HG03103 (cell line): ENCODE measurements at regions not wholly inside any gene's neighbourhood (a gene's known extent, or its start where the extent isn't known, plus 50 kb on each side); places are given as distances from the start of the nearest gene placed in this dataset.

Experiments
- ATAC-seq: cut with Tn5 transposase; IDR thresholded peaks from one replicate; pipeline ENCODE4 v1.9.1; 2021; ENCODE audit warnings: low read depth; ENCODE audit not compliant: unreplicated experiment

DNA sequence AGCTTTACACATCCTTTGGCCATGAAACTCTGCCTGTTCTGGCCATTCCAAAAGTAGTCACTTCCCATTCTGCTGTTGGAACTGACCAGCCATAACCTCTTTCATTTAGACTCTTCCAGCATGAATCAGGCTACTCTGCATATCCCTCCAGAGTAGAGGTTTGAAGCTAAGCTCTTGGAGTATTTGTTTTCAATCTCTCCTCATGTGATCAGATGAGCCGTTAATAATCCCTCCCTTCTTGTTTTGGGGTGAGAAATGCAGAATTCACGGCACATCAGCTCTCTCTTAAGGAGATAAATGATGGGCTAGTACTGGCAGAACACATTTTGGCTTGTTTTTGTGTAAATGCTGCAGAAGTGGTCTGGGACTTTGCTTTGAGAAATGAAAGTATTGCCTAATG, 519.9 kb downstream of the PCDH17 start:
- ATAC-seq: no peak

DNA sequence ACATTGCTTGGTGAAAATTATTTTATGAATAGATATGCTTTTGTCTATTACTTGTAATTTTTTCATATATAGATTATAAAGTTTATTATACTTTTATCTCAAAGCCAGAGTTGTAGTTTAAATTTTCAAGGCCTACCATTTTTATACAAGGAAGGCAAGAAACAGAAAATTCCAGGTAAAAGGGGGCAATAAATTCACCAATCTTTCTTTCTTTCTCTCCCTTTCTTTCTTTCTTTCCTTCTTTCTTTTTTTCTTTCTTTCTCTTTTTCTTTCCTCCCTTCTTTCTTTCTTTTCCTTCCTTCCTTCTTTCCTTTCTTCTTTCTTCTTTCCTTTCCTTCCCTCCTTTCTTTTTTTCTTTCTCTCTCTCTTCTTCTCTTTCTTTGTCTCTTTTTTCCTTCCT, 529.4 kb downstream of the PCDH17 start:
- ATAC-seq: no peak

DNA sequence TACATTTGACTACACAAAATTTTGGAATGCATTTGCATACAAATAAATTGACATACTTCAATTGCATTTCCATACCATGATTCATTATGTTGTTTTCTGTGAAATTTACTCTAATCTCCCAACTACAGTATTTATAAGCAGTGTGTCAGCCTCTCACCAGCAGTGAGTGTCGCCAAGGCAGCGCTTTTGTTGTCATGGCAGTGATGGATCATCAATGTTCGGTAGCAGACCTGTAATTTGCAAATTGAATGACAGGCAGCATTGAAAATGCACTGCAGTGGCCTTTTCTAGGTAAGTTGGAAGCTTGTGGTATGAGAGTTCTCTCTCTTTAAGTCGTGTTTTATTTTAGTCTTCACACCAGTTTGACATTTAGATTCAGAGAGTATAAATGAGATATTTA, 534.1 kb downstream of the PCDH17 start:
- ATAC-seq: no peak

DNA sequence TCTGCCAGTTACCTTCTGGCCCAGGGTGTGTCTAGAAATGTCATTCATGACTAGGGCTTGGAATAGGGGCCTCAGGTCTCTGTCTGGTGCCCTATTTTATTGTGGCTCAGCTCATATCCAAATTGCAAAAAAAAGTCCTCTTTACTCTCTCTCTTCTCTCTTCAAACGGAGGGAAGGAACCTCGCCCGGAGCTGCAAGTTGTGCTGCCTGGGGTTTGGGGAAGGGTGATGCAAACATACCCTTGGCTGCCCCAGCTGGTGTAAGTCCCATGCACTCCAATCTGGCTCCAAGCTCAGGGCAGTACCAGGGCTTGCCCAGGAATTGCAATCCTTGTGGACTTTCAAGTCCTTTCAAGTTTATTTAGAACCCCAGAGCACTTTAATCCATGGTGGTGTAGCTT, 549.6 kb downstream of the PCDH17 start:
- no peak for ATAC-seq

DNA sequence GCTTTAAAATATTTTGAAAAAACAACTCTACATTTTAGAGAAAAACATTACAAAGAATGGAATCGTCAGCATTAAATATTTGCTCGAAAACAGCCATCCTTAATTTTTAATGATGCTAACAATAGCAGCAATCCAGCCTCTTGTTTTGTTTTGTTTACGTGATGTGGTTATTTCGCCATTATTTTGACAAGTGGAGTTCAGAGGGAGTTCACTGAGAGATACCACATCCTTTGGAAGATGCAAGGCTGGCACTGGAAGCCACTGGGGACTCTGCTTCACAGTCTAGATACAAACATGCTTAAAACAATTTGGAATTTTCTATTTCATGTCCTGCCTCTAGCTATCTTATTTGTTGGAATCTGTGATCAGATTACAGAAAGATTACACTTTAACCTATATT, 556.3 kb downstream of the PCDH17 start:
- ATAC-seq: no peak

DNA sequence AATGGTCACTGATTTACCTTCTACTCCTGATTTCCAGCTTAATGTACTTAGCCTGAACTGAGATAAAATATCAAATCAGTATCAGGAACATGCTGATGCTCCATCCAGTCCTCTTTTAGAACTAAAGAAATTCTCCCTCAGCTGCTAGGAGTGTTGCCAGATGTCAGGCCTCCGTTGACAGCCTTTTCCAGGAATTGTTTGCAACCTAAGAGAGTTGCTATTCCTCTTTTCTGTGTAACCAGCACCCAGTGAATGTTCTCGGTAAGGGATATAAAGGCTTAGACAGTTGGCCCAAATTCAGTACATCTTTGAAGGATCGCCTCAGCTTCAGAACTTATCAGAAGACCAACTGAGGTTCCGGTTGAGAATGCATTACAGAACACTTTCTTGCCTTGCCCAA, 559.0 kb downstream of the PCDH17 start:
- no peak for ATAC-seq

DNA sequence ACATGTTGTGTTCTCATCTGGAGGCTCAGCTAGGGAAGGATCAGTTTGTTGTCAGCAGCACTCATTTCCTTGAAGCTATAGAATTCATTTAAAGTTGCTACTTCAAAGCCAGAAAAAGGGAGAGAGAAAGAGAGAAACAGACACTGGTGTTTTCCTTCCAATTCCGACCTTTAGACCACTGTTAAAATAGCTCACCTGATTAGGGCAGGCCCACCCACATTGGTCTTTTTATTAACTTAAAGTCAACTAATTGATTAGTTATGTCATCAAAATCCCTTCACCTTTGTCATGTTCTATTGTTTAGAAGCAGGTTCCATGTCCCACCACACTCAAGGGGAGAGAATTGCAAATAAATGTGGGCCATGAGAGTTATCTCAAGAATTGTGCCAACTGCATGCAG, 560.2 kb downstream of the PCDH17 start:
- no peak for ATAC-seq

DNA sequence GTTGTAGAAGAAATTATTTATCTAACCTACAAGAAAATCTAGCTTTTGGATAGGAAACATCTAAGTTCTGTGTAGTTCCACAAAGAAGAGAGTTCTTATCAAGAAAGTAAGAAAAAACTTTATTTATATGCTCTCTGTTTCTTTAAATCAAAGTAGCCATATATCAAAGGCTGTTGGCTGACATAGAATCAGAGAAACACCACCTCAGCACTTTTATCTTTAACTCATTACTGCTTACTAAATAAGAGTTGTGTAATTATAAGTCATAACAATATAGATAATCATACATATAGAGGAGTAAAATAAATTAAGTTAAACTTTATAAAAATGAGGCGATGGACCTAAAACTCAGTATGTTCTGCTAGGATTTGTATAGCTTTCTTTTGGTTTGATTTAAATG, 570.6 kb downstream of the PCDH17 start:
- no peak for ATAC-seq

DNA sequence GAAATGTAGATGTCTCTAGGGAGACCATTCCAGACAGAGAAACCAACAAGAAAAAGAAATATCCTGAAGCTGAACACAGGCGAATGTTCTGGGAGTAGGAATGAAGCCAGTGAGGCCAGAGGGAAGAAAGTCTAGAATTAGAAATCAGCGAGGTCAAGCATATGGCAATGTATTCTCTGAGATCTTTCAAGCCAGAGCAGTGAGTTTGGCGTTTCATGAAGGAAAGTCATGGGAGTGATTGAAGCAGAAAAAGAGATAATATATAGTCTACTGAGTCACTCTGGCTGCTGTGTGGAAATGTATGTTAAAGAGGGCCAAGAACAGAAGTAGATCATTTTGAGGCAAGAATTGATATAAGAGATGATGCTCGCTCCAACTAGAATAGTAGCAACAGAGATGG, 576.0 kb downstream of the PCDH17 start:
- ATAC-seq: no peak

DNA sequence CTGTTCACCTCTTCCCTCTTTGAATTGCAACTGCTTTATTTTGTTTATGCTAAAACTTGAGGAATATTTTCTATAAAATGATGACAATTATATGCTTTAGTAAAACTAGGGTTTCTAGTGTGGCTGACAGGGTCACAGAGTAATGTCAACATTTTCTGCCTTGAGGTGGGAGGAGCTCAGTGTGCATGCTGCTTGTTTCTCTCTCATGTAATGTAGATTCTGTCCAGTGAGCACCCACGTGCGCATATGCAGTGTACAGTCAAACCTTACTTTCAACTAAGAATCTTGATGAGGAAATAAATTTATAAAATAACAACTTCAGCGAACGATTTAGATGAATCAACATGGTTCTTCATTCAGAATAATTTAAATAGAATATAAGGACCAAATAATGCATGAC, 603.9 kb downstream of the PCDH17 start:
- ATAC-seq: no peak

DNA sequence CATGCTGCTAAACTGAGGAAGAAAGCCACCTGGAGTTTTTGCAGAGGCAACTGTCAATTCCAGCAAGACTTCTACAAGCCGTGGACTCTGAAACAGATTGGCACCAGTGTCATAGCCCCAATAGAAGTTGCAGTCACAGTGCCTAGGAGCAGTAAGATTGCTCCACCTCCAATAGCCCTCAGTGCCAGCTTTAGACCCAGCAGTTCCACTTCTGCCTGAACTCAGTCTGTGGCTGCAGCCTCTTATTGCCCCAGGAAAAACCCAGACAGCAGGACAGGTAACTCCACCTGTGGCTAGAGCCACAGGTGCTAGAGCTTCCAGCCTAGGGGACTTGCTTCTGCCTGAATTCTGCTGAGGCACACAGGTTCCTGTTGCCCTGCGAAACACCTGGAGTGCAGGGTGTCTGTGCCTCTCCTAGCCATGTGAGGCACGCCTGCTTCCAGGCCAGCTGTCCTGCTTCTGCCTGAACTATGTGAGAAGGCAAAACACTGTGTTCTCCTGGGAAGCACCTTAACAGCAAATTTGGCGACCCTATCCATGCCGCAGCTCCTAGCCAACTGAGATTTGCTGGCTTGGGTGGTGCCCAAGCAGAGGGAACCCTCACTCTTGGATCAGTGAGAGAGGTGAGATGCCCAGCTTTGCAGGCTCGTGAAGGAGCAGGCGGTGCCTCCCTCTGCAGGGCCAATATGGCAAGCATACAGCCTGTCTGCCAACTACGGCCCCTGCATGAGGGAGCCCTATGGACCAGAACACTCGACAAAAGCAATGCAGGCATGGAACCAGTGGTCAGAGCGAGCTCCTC, 607.6 kb downstream of the PCDH17 start:
- no peak for ATAC-seq

DNA sequence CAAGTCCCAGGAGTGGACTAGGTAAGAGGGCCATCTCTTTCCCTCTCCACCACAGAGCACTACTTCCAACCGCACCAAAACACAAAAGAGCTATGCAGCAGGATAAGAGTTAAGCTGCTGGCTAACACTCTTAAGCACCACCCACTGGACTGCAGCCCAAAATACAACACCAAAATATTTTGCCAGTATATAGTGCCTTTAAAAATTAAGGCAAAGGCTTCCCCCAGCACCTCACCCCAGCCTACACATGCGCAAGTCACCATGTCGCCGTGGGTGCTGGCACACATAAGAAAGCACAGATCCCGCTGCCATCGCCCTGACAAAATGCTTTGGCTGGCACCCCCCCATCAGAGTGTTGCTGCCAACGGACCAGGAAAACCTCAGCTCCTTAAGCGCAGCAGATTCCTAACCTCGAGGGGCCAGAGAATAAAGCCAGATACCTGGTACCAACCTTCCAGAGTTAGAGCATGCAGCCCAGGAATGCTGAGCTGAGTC, 608.3 kb downstream of the PCDH17 start:
- ATAC-seq: no peak

DNA sequence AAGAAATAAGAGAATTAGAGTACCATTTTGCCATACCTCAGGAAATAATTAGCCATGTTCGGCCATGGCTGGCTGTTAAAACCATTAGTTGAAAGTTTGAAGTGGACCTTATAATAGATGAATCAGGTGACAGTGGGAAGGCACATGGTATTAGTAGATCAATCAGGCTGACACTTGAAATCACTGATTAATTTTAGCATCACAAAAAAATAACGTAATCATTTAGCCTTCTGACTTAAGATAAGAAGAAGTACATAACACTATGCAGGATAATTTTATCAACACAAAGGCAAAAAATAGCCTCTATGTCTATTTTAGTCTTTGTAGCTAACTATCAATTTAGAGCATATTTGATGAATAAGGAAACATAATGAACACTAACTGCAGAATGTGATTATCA, 615.5 kb downstream of the PCDH17 start:
- no peak for ATAC-seq

DNA sequence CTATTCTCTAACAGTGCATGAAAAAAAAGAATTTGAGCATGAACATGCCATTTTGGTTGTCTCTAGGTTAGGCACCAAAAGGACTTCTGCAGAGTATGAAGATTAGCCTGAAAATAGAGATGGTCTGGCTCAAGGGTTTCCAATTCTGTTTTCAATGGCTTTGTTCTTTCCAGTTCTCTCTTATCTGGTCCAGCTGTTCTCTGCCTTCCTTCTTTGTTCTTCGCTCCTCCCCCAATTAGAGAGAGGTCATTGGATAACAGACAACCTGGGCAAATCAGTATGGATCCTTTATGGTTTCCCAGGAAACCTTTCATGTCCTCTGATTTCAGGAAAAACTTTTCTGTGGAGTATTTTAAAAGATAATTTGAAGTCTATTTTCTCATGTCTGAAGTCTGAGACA, 623.4 kb downstream of the PCDH17 start:
- ATAC-seq: no peak

DNA sequence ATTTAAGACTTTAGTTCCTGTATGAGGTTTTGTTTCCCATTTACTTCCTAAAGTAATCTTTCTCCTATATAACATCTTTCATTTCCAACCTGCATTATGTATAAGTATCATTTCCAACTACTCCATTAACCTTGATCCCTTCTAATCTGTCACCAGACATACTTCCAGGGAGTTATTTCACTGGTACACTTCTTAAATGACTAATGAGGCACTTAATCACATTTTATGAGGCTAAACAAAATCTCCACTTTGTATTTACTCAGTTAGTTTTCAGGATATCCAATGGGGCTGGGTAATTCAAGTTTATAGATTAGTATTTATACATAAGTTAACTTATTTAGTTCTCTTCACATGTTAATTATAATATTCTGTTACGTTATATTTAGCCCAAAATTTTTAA, 634.7 kb downstream of the PCDH17 start:
- no peak for ATAC-seq

DNA sequence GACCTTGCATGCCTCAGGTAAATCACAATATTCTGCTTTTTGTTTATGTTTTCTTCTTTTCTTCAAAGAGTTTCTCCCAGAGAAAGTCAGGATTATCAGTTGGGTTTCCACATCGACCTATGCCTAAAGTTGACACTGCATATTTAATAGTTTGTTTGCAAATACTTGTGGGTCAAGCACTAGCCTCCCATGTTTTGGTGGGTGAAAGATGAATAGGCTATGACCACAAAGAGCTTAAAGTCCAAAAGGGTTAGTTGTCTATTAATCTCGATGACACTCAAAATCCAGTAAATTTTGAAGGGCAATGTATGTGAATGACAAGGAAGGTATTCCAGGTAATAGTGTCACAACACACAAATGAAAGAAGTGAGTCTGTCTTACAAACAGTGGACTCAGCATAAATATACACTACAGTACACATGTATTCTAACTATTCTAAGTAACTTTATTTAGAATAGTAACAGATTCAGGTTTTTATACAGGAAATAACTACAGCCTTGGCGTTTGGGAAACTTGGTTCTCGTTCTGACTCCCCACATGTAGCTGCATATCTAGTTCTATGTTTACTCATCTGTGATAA, 667.1 kb downstream of the PCDH17 start:
- ATAC-seq: no peak

DNA sequence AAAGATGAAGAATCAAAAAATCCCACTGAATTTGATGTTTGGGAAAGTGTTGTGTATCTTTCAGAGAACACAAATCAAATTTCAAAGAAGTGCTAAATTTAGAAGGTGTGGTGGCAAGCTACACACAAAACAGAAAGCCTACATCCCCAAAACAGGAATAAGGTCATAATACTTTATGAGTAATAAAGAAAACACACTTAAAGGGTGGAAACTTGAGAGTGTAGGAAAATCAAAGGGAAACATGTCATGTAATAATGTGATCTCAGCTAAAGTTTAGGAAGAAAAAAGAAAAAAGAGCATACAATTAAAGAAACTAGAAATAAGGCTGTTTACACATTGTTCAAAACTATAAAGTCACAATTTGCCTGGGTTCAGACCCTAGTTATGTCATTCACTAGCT, 668.7 kb downstream of the PCDH17 start:
- ATAC-seq: no peak

DNA sequence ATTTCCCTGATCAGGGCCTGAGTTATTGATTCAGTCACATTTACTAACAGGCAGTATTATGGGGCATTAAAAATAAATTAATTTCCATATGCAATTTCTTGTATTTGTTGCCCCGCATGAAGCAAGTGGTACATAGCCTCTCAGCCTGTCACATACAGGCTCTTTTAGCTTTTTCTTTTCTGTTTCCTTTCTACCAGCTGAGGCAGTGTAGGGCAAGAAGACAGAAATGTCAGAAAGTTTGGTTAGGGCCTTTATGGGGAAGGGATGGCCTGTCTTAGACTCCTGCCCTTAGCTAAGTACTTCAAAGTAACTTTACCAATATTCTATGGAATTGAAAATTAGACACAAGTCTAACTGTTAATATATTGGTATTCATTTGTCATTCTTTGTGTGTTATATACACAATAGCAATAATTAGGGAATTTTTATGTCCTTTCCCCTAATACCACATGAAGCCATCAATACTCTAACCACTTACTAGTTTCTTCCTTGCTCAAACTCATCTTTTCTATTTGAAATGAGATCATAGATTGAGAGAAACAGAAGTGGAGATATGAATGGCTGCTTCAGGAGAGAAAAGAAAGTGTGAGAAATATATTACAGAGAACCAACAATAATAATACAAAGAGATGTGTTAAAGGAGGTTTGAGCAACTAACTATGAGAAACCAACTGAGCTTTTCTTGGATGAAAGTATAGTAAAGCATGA, 669.6 kb downstream of the PCDH17 start:
- no peak for ATAC-seq

DNA sequence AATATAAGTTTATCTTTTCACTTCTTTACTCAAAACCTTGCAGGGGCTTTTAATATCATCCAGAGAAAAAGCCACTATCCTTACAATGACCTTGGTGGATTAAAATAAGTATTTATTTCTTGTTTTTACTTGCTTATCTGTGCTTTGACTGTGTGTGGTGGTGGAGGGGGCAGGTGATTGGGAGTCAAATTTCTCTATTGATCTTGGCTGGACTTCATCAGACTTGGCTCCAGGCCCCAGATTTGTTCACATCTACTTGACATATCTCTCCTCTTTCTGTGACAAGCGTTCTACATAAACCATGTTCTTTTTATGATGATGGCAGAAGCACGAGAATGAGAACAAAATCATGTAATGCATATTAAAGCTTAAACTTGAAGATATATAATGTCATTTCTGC, 670.8 kb downstream of the PCDH17 start:
- no peak for ATAC-seq

DNA sequence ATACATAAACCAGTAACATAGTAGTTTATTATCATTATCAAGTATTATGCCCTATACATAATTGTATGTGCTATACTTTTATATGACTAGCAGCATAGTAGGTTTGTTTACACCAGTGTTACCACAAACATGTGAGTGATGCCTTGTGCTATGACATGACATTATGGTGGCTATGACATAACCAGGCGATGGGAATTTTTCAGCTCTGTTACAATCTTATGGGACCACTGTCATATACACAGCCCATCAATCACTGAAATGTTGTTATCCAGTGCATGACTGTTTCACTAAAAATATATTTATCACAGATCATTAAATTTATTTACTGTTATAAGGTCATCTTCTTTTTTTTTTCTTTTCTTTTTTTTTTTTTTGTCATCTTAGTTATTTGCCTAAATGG, 674.5 kb downstream of the PCDH17 start:
- ATAC-seq: no peak

DNA sequence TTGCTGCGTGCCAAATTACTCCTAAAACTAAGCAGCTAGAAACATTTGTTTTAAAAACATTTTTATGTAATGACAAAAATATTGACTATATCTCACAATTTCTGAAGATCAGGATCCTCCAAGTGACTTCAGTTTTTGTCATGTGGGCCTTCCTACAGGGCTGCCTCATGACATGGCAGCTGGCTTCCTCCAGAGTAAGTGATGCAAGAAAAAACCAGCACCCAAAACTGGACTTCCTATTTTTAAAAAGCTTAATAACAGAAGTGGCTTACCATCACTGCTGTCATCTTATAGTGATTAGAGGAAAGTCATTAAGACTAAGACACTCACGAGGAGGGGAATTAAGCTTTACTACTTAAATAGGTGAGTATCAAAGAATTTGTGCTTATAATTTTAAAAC, 681.7 kb downstream of the PCDH17 start:
- no peak for ATAC-seq
